GM19463 (cell line): ENCODE measurements at regions not wholly inside any gene's neighbourhood (a gene's known extent, or its start where the extent isn't known, plus 50 kb on each side); places are given as distances from the start of the nearest gene placed in this dataset.
"Not testable (repeated sequence)": the region's sequence is repeated elsewhere in the genome, so short reads cannot be mapped to it uniquely, and the experiment has no call there.

Experiments used
- ATAC-seq: cut with Tn5 transposase; IDR thresholded peaks from one replicate; pipeline ENCODE4 v1.9.1; 2021; ENCODE audit warnings: mild to moderate bottlenecking, moderate library complexity; ENCODE audit not compliant: unreplicated experiment

- no peak for ATAC-seq
Observed at GRCh38 chr1:224529844-224530243, 86.3 kb upstream of the CNIH3 start.

DNA sequence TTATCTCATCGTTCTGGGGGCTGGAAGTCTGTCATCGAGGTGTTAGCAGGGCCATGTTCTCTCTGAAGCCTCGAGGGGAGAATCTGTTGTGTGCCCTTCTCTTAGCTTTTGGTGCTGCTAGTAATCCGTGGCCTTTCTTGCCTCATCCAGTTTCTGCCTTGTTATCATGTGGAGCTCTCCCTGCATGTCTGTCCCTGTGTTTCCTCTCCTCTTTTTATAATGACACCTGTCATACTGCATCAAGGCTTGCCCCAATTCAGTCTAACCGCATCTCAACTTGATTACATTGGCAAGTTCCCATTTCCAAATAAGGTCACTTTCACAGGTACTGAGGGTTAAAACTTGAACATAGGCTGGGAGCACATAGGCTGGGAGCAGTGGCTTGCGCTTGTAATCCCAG lies 82.6 kb upstream of the CNIH3 start:
- ATAC-seq = no peak

- ATAC-seq = no peak
Observed at GRCh38 chr1:224534731-224535130, 81.4 kb upstream of the CNIH3 start.

GRCh38 chr1:224535641-224536040 lies 80.5 kb upstream of the CNIH3 start:
- ATAC-seq = no peak

GRCh38 chr1:224539971-224540370 lies 76.1 kb upstream of the CNIH3 start:
- no peak for ATAC-seq

DNA sequence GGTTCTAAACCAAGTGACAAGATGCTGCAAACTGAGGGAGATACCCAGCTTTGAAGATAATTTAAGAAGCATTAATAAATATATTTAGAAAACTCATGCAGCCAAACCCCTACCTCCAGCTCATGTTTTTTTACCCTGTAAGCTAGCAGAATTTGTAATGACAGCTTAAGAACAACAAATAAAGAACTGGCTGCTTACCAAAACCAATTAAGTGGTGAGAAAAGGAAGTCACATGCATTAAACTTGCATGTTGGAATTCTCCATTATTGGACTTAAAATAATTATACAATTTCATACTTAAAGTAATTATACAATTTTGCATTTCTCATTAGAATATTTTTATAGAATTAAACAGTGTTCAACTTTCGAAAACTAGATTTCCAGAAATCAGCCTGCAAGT lies 75.6 kb upstream of the CNIH3 start:
- no peak for ATAC-seq

GRCh38 chr1:224541072-224541790 lies 74.9 kb upstream of the CNIH3 start:
- no peak for ATAC-seq

DNA sequence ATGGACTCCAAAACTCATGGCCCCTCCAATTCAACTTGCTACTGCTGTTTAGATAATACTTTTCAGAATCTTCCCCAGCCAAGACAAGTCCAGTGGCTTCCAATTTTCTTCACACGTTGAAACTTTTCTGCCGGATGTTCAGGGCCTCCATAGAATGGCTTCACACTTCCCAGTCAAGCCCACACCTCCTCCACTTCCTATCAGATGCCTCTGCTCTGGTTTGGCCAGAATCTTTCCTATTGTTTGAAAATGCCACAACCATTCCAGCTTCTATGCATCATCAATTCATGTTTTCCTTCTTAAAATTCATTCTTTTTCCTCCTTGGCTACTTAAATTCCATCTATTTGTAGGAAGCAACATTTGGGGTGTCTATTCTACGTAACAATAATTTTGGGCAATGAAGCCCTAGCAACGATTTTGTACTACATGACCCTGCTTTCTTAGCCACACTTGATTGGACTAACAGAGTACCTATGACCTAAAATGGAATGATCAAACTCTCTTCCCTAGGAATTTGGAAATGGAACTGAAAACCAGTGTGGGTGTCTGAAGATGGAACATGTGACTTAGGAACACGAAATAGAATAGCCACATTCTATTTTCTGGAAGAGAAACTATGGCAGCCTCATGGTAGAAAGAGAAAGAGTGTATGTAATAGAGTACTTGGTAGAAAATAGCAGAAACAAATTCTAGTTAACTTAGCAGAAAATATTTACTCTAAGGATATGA lies 74.1 kb upstream of the CNIH3 start:
- ATAC-seq = no peak

- ATAC-seq = no peak
Observed at GRCh38 chr1:224542783-224543440, 73.2 kb upstream of the CNIH3 start.

DNA sequence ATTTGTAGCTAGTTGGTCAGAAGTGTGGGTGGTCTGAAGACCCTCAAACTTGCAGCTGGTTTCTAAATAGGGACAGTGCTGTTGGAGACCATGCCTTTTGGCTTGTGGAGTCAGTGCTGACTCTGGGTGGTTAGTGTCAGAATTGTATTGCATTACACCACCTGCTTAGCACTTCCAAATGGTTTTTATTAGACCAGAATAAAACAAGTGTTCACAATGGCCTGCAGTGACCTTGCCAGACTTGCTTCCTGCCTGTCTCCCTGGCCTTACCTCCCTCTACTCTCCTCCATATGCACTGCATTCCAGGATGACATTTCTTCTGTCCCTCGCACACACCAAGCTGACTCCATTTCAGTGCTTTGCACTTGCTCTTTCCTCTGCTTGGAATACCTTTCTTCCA lies 72.7 kb upstream of the CNIH3 start:
- ATAC-seq = no peak

DNA sequence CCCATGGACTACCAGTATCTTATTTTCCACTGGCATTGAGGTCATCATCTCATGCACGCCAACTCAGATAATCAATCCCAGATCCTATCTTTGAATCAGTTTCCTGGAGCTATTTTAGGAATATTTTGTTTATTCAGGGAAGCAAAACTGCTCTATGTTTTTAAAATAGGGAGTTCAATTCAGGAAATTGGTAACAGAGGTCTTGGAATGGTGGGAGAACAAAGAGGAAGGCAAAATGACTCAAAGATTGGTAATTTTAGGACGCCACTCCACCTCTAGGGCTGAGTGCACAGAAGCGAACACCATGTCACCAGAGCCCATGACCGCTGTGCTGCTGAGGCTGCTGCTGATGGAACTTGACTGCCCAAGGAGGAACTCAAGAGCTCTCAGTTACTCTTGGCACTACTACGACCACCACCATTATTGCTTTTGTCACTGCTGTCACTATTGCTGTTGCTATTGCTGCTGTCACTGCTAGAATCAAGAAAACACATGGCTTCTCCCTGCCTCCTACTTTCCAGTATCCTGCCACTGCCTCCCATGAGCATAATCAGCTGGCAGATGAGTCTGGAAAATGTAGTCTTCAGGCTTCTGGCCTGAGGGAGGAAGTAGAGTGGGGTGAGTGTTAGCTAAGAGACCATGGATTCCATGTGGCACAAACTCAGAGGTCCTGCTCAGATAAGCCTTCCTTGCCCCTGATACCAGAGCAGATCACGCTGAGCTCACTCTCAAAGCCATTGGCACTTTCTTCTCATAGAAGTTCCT lies 71.6 kb upstream of the CNIH3 start:
- no peak for ATAC-seq

DNA sequence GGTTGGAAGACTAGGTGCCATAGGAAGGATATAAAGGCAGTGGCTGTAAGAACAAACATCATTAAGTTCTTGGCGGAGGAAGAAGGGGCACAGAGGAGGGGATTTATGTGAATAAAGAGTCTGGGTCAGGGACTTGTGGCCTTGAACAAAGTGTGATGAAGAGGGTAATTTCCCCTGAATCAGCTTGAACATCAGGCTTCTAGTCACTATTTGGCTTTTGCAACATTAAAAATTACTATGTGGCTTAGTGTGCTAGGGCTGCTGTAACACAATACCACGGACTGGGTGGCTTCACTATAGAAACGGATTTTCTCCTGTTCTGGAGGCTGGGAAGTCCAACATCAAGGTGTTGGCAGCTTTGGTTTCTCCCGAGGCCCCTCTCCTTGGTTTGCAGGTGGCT lies 70.5 kb upstream of the CNIH3 start:
- no peak for ATAC-seq

GRCh38 chr1:224548676-224549075 lies 67.4 kb upstream of the CNIH3 start:
- ATAC-seq = no peak

GRCh38 chr1:224551189-224551588 lies 64.9 kb upstream of the CNIH3 start:
- ATAC-seq = not testable (repeated sequence)

DNA sequence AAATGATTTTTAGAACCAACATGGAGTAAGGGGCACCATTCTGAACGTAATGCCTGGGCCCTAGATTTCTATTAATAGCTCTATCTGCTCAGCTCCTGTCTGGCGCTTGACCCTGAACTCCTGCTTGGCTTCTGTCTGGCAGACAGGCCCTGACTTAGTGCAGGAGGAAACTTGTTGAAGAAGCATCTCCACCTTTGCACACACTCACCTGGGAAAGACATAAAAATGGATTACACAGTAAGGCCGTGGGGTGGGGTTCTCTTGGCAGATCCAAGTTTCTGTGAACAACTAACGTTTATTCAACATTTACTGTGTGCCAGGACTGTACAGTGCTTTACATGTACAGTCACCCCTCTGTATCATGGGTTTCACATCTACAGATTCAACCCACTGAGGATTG lies 62.1 kb upstream of the CNIH3 start:
- no peak for ATAC-seq

DNA sequence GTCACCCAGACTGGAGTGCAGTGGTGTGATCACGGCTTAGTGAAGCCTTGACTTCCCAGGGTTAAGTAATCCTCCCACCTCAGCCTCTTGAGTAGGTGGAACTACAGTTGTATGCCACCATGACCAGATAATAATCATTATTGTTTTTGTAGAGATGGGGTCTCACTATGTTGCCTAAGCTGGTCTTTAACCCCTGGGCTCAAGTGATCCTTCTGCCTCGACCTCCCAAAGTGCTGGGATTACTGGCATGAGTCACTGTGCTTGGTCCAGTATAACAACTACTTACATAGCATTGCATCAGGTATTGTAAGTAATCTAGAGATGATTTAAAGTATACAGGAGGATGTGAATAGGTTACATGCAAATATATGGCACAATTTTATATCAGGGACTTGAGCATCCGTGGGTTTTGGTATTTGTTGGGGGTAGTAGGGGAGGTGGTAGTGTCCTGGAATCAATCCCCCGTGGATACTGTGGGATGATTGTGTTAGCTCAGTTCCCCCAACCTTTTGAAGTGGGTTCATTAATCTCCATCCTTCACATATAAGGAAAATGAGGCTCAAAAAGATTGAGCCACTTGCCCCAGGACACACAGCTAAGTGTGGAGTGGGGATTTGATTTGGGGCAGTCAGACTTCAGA lies 61.4 kb upstream of the CNIH3 start:
- ATAC-seq = no peak

GRCh38 chr1:224558904-224559303 lies 57.2 kb upstream of the CNIH3 start:
- ATAC-seq = no peak

DNA sequence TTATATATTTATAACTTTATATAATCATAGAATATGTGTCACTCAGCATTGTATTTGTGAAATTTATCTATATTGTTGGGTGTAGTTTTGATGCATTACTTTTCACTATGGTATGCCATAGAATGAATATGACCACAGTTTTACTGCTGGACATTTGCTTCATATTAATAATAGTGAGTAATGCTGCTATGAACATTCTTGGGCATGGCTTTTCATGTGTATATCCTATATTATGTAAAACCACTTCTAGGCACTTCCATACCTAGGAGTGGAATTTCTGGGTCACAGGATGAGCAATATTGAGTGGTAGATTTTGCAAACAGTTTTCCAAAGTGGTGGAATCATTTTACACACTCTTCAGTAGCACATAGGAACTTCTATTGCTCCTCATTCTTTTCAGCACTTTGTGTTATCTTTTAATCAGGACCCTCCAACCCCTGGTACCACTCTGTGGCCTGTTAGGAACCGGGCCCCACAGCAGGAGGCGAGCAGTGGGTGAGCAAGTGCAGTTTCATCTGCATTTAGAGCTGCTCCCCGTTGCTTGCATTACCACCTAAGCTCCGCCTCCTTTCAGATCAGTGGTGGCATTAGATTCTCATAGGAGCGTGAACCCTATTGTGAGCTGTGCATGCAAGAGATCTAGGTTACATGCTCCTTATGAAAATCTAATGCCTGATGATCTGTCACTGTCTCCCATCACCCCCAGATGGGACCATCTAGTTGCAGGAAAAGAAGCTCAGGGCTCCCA lies 56.0 kb upstream of the CNIH3 start:
- no peak for ATAC-seq

GRCh38 chr1:224562881-224563280 lies 53.2 kb upstream of the CNIH3 start:
- ATAC-seq = not testable (repeated sequence)

- no peak for ATAC-seq
Observed at GRCh38 chr1:224563666-224564065, 52.5 kb upstream of the CNIH3 start.
